ENCODE measurements at regions not wholly inside any gene's neighbourhood (a gene's known extent, or its start where the extent isn't known, plus 50 kb on each side); places are given as distances from the start of the nearest gene placed in this dataset.

DNA sequence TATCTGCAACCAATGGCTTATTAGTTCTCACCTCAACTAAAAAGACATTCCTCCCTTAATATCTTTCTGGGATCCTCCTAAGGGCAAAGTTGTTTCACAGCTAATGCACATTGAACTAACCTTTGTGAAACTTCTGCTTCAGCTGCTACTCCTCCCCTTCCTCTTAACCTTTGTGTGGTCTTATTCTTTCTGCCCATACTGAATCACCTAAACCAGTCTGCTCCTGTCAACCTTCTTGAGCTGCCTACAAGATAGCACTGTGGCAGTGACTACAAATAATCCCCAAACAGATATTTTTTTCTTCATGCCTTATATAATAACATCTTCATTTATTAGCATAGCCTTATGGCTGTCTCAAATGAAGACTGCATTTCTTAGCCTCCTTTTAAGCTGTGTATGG is 1077.4 kb upstream of the ATXN7L3B start:
- Histone ChIP-seq H3K9me3 (peaks cover 4% of the 10 kb centered on the region; the same call in 1 of the 3 replicates), H3K4me2 (no peak overlapping the region), H3K4me1 (no peaks in the 10 kb centered on the region), H3K4me3 (no peak overlapping the region), H3K27ac (no peak overlapping the region)
- no peak for TF ChIP-seq EHMT2 (IDR thresholded peaks at IDR 0.05; ENCODE audit: low read depth)
- TF ChIP-seq FOXS1 (CRISPR knock-in tag; IDR thresholded peaks at IDR 0.05) = no peak
- TF ChIP-seq JUN (IDR thresholded peaks at IDR 0.05) = no peak
- no peak for TF ChIP-seq FOSB (CRISPR knock-in tag; IDR thresholded peaks at IDR 0.05)
- ATAC-seq (no peak), FAIRE-seq (no peak), DNase-seq (ENCODE audit: low read depth in 1 of 2, low spot score in 1 of 2) (no peak)
- CTCF ChIA-PET = no interaction called here
- POLR2A ChIA-PET = no interaction called here

DNA sequence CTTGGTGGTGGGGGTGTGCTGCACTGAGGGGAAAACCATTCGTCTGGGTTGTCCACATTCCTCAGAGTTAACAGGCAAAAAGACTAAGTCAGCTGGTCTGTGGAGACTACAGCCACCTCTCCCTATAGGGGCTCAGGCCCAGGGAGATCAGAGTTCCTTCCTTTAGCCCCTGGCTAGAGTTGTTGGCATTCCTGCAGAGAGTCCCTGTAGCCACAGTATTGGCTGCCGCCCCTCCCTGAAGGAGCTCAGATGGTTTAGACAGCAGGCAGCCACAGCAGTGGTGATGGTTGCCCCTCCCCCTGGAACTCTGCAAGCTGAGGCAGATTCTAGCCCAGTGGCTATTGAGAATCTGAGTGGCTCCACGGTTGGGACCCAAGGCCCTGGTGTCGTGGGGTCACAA is 1072.5 kb upstream of the ATXN7L3B start:
- no peak for DNase-seq (ENCODE audit: low read depth in 1 of 2, low spot score in 1 of 2)
- TF ChIP-seq, protein P1, sequence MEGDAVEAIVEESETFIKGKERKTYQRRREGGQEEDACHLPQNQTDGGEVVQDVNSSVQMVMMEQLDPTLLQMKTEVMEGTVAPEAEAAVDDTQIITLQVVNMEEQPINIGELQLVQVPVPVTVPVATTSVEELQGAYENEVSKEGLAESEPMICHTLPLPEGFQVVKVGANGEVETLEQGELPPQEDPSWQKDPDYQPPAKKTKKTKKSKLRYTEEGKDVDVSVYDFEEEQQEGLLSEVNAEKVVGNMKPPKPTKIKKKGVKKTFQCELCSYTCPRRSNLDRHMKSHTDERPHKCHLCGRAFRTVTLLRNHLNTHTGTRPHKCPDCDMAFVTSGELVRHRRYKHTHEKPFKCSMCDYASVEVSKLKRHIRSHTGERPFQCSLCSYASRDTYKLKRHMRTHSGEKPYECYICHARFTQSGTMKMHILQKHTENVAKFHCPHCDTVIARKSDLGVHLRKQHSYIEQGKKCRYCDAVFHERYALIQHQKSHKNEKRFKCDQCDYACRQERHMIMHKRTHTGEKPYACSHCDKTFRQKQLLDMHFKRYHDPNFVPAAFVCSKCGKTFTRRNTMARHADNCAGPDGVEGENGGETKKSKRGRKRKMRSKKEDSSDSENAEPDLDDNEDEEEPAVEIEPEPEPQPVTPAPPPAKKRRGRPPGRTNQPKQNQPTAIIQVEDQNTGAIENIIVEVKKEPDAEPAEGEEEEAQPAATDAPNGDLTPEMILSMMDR (IDR thresholded peaks at IDR 0.05) = no peak
- TF ChIP-seq BHLHE40 (IDR thresholded peaks at IDR 0.05; ENCODE audit: low read depth, low read length) = no peak
- TF ChIP-seq, protein P2, sequence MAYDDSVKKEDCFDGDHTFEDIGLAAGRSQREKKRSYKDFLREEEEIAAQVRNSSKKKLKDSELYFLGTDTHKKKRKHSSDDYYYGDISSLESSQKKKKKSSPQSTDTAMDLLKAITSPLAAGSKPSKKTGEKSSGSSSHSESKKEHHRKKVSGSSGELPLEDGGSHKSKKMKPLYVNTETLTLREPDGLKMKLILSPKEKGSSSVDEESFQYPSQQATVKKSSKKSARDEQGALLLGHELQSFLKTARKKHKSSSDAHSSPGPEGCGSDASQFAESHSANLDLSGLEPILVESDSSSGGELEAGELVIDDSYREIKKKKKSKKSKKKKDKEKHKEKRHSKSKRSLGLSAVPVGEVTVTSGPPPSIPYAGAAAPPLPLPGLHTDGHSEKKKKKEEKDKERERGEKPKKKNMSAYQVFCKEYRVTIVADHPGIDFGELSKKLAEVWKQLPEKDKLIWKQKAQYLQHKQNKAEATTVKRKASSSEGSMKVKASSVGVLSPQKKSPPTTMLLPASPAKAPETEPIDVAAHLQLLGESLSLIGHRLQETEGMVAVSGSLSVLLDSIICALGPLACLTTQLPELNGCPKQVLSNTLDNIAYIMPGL (CRISPR knock-in tag; IDR thresholded peaks at IDR 0.05; ENCODE audit: borderline replicate concordance) = no peak
- no peak for TF ChIP-seq HDAC2 (IDR thresholded peaks at IDR 0.05)
- TF ChIP-seq PHF8 (IDR thresholded peaks at IDR 0.05; ENCODE audit: borderline replicate concordance, low read depth) = no peak
- TF ChIP-seq HEYL (CRISPR knock-in tag; IDR thresholded peaks at IDR 0.05) = no peak
- TF ChIP-seq, protein P3, sequence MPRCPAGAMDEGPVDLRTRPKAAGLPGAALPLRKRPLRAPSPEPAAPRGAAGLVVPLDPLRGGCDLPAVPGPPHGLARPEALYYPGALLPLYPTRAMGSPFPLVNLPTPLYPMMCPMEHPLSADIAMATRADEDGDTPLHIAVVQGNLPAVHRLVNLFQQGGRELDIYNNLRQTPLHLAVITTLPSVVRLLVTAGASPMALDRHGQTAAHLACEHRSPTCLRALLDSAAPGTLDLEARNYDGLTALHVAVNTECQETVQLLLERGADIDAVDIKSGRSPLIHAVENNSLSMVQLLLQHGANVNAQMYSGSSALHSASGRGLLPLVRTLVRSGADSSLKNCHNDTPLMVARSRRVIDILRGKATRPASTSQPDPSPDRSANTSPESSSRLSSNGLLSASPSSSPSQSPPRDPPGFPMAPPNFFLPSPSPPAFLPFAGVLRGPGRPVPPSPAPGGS (IDR thresholded peaks at IDR 0.05) = no peak
- no peak for TF ChIP-seq MYC (IDR thresholded peaks at IDR 0.05; ENCODE audit: borderline replicate concordance, low read length)
- TF ChIP-seq RAD21 (conservative IDR thresholded peaks at IDR 0.05 in 1 of 2, IDR thresholded peaks at IDR 0.05 in 1 of 2) = no peak
- no peak for TF ChIP-seq CHD2 (IDR thresholded peaks at IDR 0.05; ENCODE audit: low read length, partially characterized antibody)
- no peak for TF ChIP-seq FOSL2 (IDR thresholded peaks at IDR 0.05)
- TF ChIP-seq FOSL2 (CRISPR knock-in tag; IDR thresholded peaks at IDR 0.05) = no peak
- TF ChIP-seq TP53 (CRISPR knock-in tag; IDR thresholded peaks at IDR 0.05) = no peak
- no peak for TF ChIP-seq CHD4 (IDR thresholded peaks at IDR 0.05; ENCODE audit: borderline replicate concordance)
- TF ChIP-seq RCOR1 (IDR thresholded peaks at IDR 0.05; ENCODE audit: low read depth, low read length) = no peak
- TF ChIP-seq, protein P4, sequence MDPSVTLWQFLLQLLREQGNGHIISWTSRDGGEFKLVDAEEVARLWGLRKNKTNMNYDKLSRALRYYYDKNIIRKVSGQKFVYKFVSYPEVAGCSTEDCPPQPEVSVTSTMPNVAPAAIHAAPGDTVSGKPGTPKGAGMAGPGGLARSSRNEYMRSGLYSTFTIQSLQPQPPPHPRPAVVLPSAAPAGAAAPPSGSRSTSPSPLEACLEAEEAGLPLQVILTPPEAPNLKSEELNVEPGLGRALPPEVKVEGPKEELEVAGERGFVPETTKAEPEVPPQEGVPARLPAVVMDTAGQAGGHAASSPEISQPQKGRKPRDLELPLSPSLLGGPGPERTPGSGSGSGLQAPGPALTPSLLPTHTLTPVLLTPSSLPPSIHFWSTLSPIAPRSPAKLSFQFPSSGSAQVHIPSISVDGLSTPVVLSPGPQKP (IDR thresholded peaks at IDR 0.05; ENCODE audit: low read depth, low read length) = no peak
- TF ChIP-seq ZSCAN20 (CRISPR knock-in tag; IDR thresholded peaks at IDR 0.05) = no peak
- TF ChIP-seq FOSB (CRISPR knock-in tag; IDR thresholded peaks at IDR 0.05) = no peak
- no peak for TF ChIP-seq SMC3 (IDR thresholded peaks at IDR 0.05)
- Histone ChIP-seq H3K4me1 (no peaks in the 10 kb centered on the region), H3K4me2 (no peak overlapping the region), H3K4me3 (no peak overlapping the region), H3K27ac (no peak overlapping the region), H3K9me3 (peaks cover 6% of the 10 kb centered on the region; the same call in 1 of the 3 replicates)
- ATAC-seq = no peak
- ChIA-PET CTCF (no interaction called here), POLR2A (no interaction called here)
- 16% methylated on average over 4 of the region's 4 CpGs for WGBS (ENCODE audit: missing lambda C conversion rate)
- no peak for FAIRE-seq

Measured in A549 (cell line).